ENCODE measurements at regions not wholly inside any gene's neighbourhood (a gene's known extent, or its start where the extent isn't known, plus 50 kb on each side); places are given as distances from the start of the nearest gene placed in this dataset.

- CTCF ChIA-PET, result no interaction called here
- WGBS (ENCODE audit: missing lambda C conversion rate), result 32% methylated on average over 2 of the region's 2 CpGs
- no peak overlapping the region for H3K4me3 ChIP-seq
- POLR2A ChIA-PET, result no interaction called here
- H3K27ac ChIP-seq, result no peak overlapping the region
- no peaks in the 10 kb centered on the region for H3K9me3 ChIP-seq
- TF ChIP-seq ZNF302 (CRISPR knock-in tag; IDR thresholded peaks at IDR 0.05) (no peak), ATOH8 (CRISPR knock-in tag; IDR thresholded peaks at IDR 0.05; ENCODE audit: low read depth) (no peak), ELK1 (IDR thresholded peaks at IDR 0.05; ENCODE audit: low read depth, low read length) (no peak), ZC3H11A (IDR thresholded peaks at IDR 0.05) (no peak), HES2 (IDR thresholded peaks at IDR 0.05) (no peak), CTCF (IDR thresholded peaks at IDR 0.05) (no peak)
- no peak overlapping the region for H3K4me2 ChIP-seq
- DNase-seq (ENCODE audit: low read depth in 1 of 2, low spot score in 1 of 2) (no peak), FAIRE-seq (no peak), ATAC-seq (no peak)
- no peaks in the 10 kb centered on the region for H3K4me1 ChIP-seq
These were observed 655.0 kb downstream of the POM121L12 start for GRCh38 chr7:53690411-53690810.

GRCh38 chr7:53697913-53698312, 662.5 kb downstream of the POM121L12 start:
- no peak for FAIRE-seq

DNA sequence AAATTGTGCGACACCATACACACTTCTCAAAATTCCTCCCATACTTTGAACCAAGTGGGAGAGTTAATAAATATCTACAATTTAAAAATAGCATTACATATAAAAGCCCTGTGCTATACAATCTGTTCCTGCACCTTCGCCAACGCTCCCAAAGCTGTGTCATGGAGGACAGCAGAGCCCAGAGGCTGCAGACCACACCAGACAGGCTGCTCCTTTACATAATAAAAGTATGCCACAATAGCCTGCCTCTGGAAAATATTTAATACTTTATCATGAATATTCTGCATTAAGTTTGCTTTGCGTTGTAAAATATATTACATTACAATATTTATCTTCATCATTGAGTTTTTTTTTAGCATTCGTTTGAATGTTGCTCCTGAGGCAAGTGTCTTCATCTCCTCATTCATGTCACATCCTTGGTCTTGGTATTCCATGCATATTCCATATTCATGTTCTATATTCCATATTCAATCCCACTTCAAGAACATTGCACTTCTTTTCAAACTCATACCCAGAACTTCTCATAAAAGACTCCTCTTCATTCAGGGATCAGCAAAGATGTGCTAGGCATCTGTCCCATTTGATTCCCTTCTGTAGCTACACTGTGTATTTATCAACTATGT, 663.9 kb downstream of the POM121L12 start:
- Histone ChIP-seq H3K4me3 (no peak overlapping the region), H3K9me3 (no peaks in the 10 kb centered on the region), H3K4me2 (no peak overlapping the region), H3K4me1 (no peaks in the 10 kb centered on the region), H3K27ac (no peak overlapping the region)
- no peak for FAIRE-seq
- CTCF ChIA-PET, result no interaction called here
- 13% methylated on average over 5 of the region's 5 CpGs for WGBS (ENCODE audit: missing lambda C conversion rate)
- POLR2A ChIA-PET, result no interaction called here
- DNase-seq (ENCODE audit: low read depth in 1 of 2, low spot score in 1 of 2), result no peak
- no peak for ATAC-seq
- TF ChIP-seq CBX2 (IDR thresholded peaks at IDR 0.05; ENCODE audit: borderline replicate concordance, low read depth) (no peak), RFX5 (IDR thresholded peaks at IDR 0.05) (no peak), GATA3 (IDR thresholded peaks at IDR 0.05; ENCODE audit: borderline replicate concordance) (no peak), KDM5A (IDR thresholded peaks at IDR 0.05) (no peak), CEBPB (IDR thresholded peaks at IDR 0.05) (no peak), RCOR1 (IDR thresholded peaks at IDR 0.05; ENCODE audit: low read depth, low read length) (no peak), FOSL2 (IDR thresholded peaks at IDR 0.05) (no peak), FOSL2 (CRISPR knock-in tag; IDR thresholded peaks at IDR 0.05) (no peak), ZNF302 (CRISPR knock-in tag; IDR thresholded peaks at IDR 0.05) (no peak), JUNB (IDR thresholded peaks at IDR 0.05) (no peak), MYC (IDR thresholded peaks at IDR 0.05; ENCODE audit: borderline replicate concordance, low read length) (no peak), ZC3H11A (IDR thresholded peaks at IDR 0.05) (no peak), ELK1 (IDR thresholded peaks at IDR 0.05; ENCODE audit: low read depth, low read length) (no peak), RNF2 (IDR thresholded peaks at IDR 0.05; ENCODE audit: borderline replicate concordance, low read depth) (no peak), NFE2L2 (conservative IDR thresholded peaks at IDR 0.05; ENCODE audit: low read length) (no peak)
- TF ChIP-seq, protein P1, sequence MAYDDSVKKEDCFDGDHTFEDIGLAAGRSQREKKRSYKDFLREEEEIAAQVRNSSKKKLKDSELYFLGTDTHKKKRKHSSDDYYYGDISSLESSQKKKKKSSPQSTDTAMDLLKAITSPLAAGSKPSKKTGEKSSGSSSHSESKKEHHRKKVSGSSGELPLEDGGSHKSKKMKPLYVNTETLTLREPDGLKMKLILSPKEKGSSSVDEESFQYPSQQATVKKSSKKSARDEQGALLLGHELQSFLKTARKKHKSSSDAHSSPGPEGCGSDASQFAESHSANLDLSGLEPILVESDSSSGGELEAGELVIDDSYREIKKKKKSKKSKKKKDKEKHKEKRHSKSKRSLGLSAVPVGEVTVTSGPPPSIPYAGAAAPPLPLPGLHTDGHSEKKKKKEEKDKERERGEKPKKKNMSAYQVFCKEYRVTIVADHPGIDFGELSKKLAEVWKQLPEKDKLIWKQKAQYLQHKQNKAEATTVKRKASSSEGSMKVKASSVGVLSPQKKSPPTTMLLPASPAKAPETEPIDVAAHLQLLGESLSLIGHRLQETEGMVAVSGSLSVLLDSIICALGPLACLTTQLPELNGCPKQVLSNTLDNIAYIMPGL (CRISPR knock-in tag; IDR thresholded peaks at IDR 0.05; ENCODE audit: borderline replicate concordance), result no peak
- TF ChIP-seq, protein P2, sequence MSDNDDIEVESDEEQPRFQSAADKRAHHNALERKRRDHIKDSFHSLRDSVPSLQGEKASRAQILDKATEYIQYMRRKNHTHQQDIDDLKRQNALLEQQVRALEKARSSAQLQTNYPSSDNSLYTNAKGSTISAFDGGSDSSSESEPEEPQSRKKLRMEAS (IDR thresholded peaks at IDR 0.05), result no peak

More at GRCh38 chr7:53697913-53698312, 662.5 kb downstream of the POM121L12 start:
- H3K4me3 ChIP-seq, result no peak overlapping the region
- H3K4me1 ChIP-seq, result no peaks in the 10 kb centered on the region
- ChIA-PET CTCF (no interaction called here), POLR2A (no interaction called here)
- no peak for TF ChIP-seq JUNB (IDR thresholded peaks at IDR 0.05)
- TF ChIP-seq CEBPB (IDR thresholded peaks at IDR 0.05), result no peak
- TF ChIP-seq FOXS1 (CRISPR knock-in tag; IDR thresholded peaks at IDR 0.05), result no peak
- no peak for TF ChIP-seq EHMT2 (IDR thresholded peaks at IDR 0.05; ENCODE audit: low read depth)
- no peak for TF ChIP-seq RCOR1 (IDR thresholded peaks at IDR 0.05; ENCODE audit: low read depth, low read length)
- TF ChIP-seq ZFP36 (IDR thresholded peaks at IDR 0.05; ENCODE audit: borderline replicate concordance, partially characterized antibody), result no peak
- TF ChIP-seq, protein P1 (CRISPR knock-in tag; IDR thresholded peaks at IDR 0.05; ENCODE audit: borderline replicate concordance), result no peak
- TF ChIP-seq RARB (CRISPR knock-in tag; IDR thresholded peaks at IDR 0.05), result no peak
- no peak overlapping the region for H3K4me2 ChIP-seq
- H3K9me3 ChIP-seq, result no peaks in the 10 kb centered on the region
- H3K27ac ChIP-seq, result no peak overlapping the region
- 0% methylated on average over 1 of the region's 1 CpG for WGBS (ENCODE audit: missing lambda C conversion rate)
- DNase-seq (ENCODE audit: low read depth in 1 of 2, low spot score in 1 of 2) (no peak), ATAC-seq (no peak)
